PC-3 (cell line): ENCODE measurements at regions not wholly inside any gene's neighbourhood (a gene's known extent, or its start where the extent isn't known, plus 50 kb on each side); places are given as distances from the start of the nearest gene placed in this dataset.

Source experiments
- EZH2 ChIP-seq: fragments of 300-600 bp; sonication (generic); IDR thresholded peaks from one replicate; pipeline ENCODE4 v1.6.1; 2017; ENCODE audit warnings: antibody characterized with exemption, mild to moderate bottlenecking, low read length; ENCODE audit not compliant: unreplicated experiment
- EZH2phosphoT487 ChIP-seq: fragments of 300-600 bp; sonication (generic); IDR thresholded peaks from 2 replicates; pipeline ENCODE4 v1.6.1; 2018; ENCODE audit warnings: mild to moderate bottlenecking, antibody characterized with exemption, low read length, borderline replicate concordance
- TF ChIP-seq, protein P1 (sequence below): fragments of 300-600 bp; sonication (generic); conservative IDR thresholded peaks from 2 replicates; pipeline ENCODE4 v1.5.1; 2017; ENCODE audit warnings: antibody characterized with exemption, low read depth, mild to moderate bottlenecking, low read length

DNA sequence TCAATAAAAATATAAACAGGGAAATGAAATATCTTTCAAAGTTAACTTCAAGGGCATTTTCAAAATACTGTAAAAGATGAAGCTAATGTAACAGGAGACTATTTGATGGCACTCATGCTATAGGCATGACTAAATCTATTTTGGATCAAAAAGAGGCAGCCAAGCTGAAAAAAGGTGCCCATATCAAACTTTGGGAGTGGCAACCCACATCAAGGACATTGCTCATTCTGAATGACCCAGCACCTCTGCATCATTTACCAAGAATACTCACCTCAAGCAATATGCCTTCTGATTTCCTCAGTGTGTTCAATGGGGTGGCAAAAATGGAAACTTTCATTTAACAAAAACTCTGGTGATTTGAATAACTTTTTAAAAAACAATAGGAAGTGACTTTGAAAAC is 853.3 kb downstream of the TLE1 start:
- TF ChIP-seq, protein P1, sequence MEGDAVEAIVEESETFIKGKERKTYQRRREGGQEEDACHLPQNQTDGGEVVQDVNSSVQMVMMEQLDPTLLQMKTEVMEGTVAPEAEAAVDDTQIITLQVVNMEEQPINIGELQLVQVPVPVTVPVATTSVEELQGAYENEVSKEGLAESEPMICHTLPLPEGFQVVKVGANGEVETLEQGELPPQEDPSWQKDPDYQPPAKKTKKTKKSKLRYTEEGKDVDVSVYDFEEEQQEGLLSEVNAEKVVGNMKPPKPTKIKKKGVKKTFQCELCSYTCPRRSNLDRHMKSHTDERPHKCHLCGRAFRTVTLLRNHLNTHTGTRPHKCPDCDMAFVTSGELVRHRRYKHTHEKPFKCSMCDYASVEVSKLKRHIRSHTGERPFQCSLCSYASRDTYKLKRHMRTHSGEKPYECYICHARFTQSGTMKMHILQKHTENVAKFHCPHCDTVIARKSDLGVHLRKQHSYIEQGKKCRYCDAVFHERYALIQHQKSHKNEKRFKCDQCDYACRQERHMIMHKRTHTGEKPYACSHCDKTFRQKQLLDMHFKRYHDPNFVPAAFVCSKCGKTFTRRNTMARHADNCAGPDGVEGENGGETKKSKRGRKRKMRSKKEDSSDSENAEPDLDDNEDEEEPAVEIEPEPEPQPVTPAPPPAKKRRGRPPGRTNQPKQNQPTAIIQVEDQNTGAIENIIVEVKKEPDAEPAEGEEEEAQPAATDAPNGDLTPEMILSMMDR, result no peak
- TF ChIP-seq EZH2 (no peak), EZH2phosphoT487 (no peak)
